B cell (primary cell): ENCODE measurements at regions not wholly inside any gene's neighbourhood (a gene's known extent, or its start where the extent isn't known, plus 50 kb on each side); places are given as distances from the start of the nearest gene placed in this dataset.

Experiments used
- CTCF ChIP-seq: fragments of 200-600 bp; IDR thresholded peaks from one replicate; pipeline ENCODE4 v1.8.0; 2022; ENCODE audit warnings: antibody characterized with exemption, mild to moderate bottlenecking
- EZH2 ChIP-seq: IDR thresholded peaks from 2 replicates; pipeline ENCODE4 v1.6.1; 2012; ENCODE audit warnings: borderline replicate concordance, low read depth, mild to moderate bottlenecking, moderate library complexity, low read length; ENCODE audit not compliant: insufficient read depth, poor library complexity, severe bottlenecking

- TF ChIP-seq CTCF (no peak), EZH2 (no peak)
These were observed 136.4 kb upstream of the ATXN1 start for GRCh38 chr6:16897669-16898068.
